ENCODE measurements at regions not wholly inside any gene's neighbourhood (a gene's known extent, or its start where the extent isn't known, plus 50 kb on each side); places are given as distances from the start of the nearest gene placed in this dataset.

GRCh38 chr7:138286846-138287245 lies 173.2 kb upstream of the TRIM24 start:
- Histone ChIP-seq H3K4ac (ENCODE audit: low read length) (no peak overlapping the region), H3K23ac (ENCODE audit: low read depth, low read length, poor library complexity) (no peak overlapping the region), H2BK12ac (ENCODE audit: low read length) (no peak overlapping the region), H4K91ac (ENCODE audit: low read depth, low read length, poor library complexity) (no peak overlapping the region), H4K8ac (ENCODE audit: low read depth, low read length) (no peak overlapping the region), H2BK15ac (ENCODE audit: low read length) (no peak overlapping the region), H2BK120ac (ENCODE audit: low read depth, low read length) (no peak overlapping the region), H2AFZ (ENCODE audit: low read length) (no peak overlapping the region), H3K4me1 (ENCODE audit: control insufficient read depth in 2 of 2, insufficient read depth in 1 of 2, low read depth in 1 of 2, low read length in 2 of 2) (no peaks in the 10 kb centered on the region), H3K27ac (replicated peaks; ENCODE audit: low read length) (no peak overlapping the region), H2AK5ac (ENCODE audit: low read depth, low read length) (no peak overlapping the region), H3K9ac (ENCODE audit: low read depth, low read length, poor library complexity) (no peak overlapping the region), H3K27me3 (ENCODE audit: control insufficient read depth in 3 of 3, insufficient read depth in 3 of 3, low read depth in 1 of 3, low read length in 3 of 3) (no peaks in the 10 kb centered on the region), H3K4me2 (ENCODE audit: insufficient read depth, low read length, poor library complexity, severe bottlenecking) (no peak overlapping the region), H3K4me3 (ENCODE audit: low read length in 2 of 2) (no peak overlapping the region), H3K18ac (ENCODE audit: low read length) (no peak overlapping the region), H3K14ac (ENCODE audit: low read length) (no peak overlapping the region), H3K9me3 (replicated peaks in 1 of 2; ENCODE audit: control insufficient read depth in 2 of 2, insufficient read depth in 1 of 2, low read depth in 1 of 2, low read length in 2 of 2) (peaks cover 6 to 21% of the 10 kb centered on the region in 2 donors), H2BK5ac (ENCODE audit: low read length) (no peak overlapping the region), H3K79me1 (ENCODE audit: low read depth, low read length) (no peaks in the 10 kb centered on the region), H3K36me3 (replicated peaks in 1 of 2; ENCODE audit: control insufficient read depth in 2 of 2, insufficient read depth in 2 of 2, low read length in 2 of 2) (no peaks in the 10 kb centered on the region)
- no CpG with 5 or more reads among the region's 3 CpGs for WGBS, 2 donors (ENCODE audit: extremely low coverage in 2 of 2, insufficient read length in 2 of 2, insufficient replicate concordance in 1 of 2)
- DNase-seq (ENCODE audit: low spot score), result no peak

- Histone ChIP-seq H3K4me3 (ENCODE audit: low read length in 2 of 2) (no peak overlapping the region), H3K14ac (ENCODE audit: low read length) (no peak overlapping the region), H2AFZ (ENCODE audit: low read length) (no peak overlapping the region), H3K4me1 (ENCODE audit: control insufficient read depth in 2 of 2, insufficient read depth in 1 of 2, low read depth in 1 of 2, low read length in 2 of 2) (no peaks in the 10 kb centered on the region), H2BK120ac (ENCODE audit: low read depth, low read length) (no peak overlapping the region), H3K18ac (ENCODE audit: low read length) (no peak overlapping the region), H3K9me3 (replicated peaks in 1 of 2; ENCODE audit: control insufficient read depth in 2 of 2, insufficient read depth in 1 of 2, low read depth in 1 of 2, low read length in 2 of 2) (peaks cover 6 to 21% of the 10 kb centered on the region in 2 donors), H3K79me1 (ENCODE audit: low read depth, low read length) (no peaks in the 10 kb centered on the region), H2BK5ac (ENCODE audit: low read length) (no peak overlapping the region), H3K23ac (ENCODE audit: low read depth, low read length, poor library complexity) (no peak overlapping the region), H3K27me3 (ENCODE audit: control insufficient read depth in 3 of 3, insufficient read depth in 3 of 3, low read depth in 1 of 3, low read length in 3 of 3) (no peaks in the 10 kb centered on the region), H3K27ac (replicated peaks; ENCODE audit: low read length) (no peak overlapping the region), H4K91ac (ENCODE audit: low read depth, low read length, poor library complexity) (no peak overlapping the region), H2BK15ac (ENCODE audit: low read length) (no peak overlapping the region), H3K4me2 (ENCODE audit: insufficient read depth, low read length, poor library complexity, severe bottlenecking) (no peak overlapping the region), H3K4ac (ENCODE audit: low read length) (no peak overlapping the region), H3K9ac (ENCODE audit: low read depth, low read length, poor library complexity) (no peak overlapping the region), H3K36me3 (replicated peaks in 1 of 2; ENCODE audit: control insufficient read depth in 2 of 2, insufficient read depth in 2 of 2, low read length in 2 of 2) (no peaks in the 10 kb centered on the region), H4K8ac (ENCODE audit: low read depth, low read length) (no peak overlapping the region), H2BK12ac (ENCODE audit: low read length) (no peak overlapping the region), H2AK5ac (ENCODE audit: low read depth, low read length) (no peak overlapping the region)
- no peak for DNase-seq (ENCODE audit: low spot score)
- no CpG with 5 or more reads among the region's 2 CpGs for WGBS, 2 donors (ENCODE audit: extremely low coverage in 2 of 2, insufficient read length in 2 of 2, insufficient replicate concordance in 1 of 2)
Observed at GRCh38 chr7:138287549-138287948, 172.5 kb upstream of the TRIM24 start.

- no peak for DNase-seq (ENCODE audit: low spot score)
- Histone ChIP-seq H3K4me3 (ENCODE audit: low read length in 2 of 2) (no peak overlapping the region), H3K36me3 (replicated peaks in 1 of 2; ENCODE audit: control insufficient read depth in 2 of 2, insufficient read depth in 2 of 2, low read length in 2 of 2) (no peaks in the 10 kb centered on the region)
Observed at GRCh38 chr7:138289082-138289481, 171.0 kb upstream of the TRIM24 start.

DNA sequence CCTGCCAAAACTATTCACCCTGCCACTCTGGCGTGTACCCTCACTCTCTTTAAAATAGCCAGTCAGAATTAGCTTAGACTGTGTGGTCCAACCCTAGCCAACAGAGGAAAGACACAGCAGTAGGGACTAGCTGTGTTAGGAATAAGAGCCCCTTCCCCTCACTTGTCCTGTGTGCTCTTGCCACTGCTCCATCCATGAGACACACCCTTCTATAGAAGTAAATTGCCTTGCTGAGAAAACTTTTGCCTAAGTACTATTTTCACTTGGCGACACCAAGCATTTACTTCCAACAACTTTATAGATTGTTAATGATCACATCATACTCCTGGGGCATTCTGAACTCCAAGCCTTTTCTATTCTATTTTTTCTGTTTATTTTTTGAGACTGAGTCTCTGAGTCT lies 170.2 kb upstream of the TRIM24 start:
- Histone ChIP-seq H3K9ac (ENCODE audit: low read depth, low read length, poor library complexity) (no peak overlapping the region), H2AK5ac (ENCODE audit: low read depth, low read length) (no peak overlapping the region), H3K4me2 (ENCODE audit: insufficient read depth, low read length, poor library complexity, severe bottlenecking) (no peak overlapping the region), H3K27me3 (ENCODE audit: control insufficient read depth in 3 of 3, insufficient read depth in 3 of 3, low read depth in 1 of 3, low read length in 3 of 3) (no peaks in the 10 kb centered on the region), H3K4me3 (ENCODE audit: low read length in 2 of 2) (no peak overlapping the region), H3K4me1 (ENCODE audit: control insufficient read depth in 2 of 2, insufficient read depth in 1 of 2, low read depth in 1 of 2, low read length in 2 of 2) (no peaks in the 10 kb centered on the region), H2BK12ac (ENCODE audit: low read length) (no peak overlapping the region), H4K8ac (ENCODE audit: low read depth, low read length) (no peak overlapping the region), H2AFZ (ENCODE audit: low read length) (no peak overlapping the region), H3K4ac (ENCODE audit: low read length) (no peak overlapping the region), H3K27ac (replicated peaks; ENCODE audit: low read length) (no peak overlapping the region), H2BK15ac (ENCODE audit: low read length) (no peak overlapping the region), H2BK120ac (ENCODE audit: low read depth, low read length) (no peak overlapping the region), H3K23ac (ENCODE audit: low read depth, low read length, poor library complexity) (no peak overlapping the region), H3K79me1 (ENCODE audit: low read depth, low read length) (no peaks in the 10 kb centered on the region), H3K36me3 (replicated peaks in 1 of 2; ENCODE audit: control insufficient read depth in 2 of 2, insufficient read depth in 2 of 2, low read length in 2 of 2) (no peaks in the 10 kb centered on the region), H4K91ac (ENCODE audit: low read depth, low read length, poor library complexity) (no peak overlapping the region), H3K14ac (ENCODE audit: low read length) (no peak overlapping the region), H2BK5ac (ENCODE audit: low read length) (no peak overlapping the region), H3K18ac (ENCODE audit: low read length) (no peak overlapping the region), H3K9me3 (replicated peaks in 1 of 2; ENCODE audit: control insufficient read depth in 2 of 2, insufficient read depth in 1 of 2, low read depth in 1 of 2, low read length in 2 of 2) (peaks cover 6 to 21% of the 10 kb centered on the region in 2 donors)
- no peak for DNase-seq (ENCODE audit: low spot score)
- no CpG with 5 or more reads among the region's 2 CpGs for WGBS, 2 donors (ENCODE audit: extremely low coverage in 2 of 2, insufficient read length in 2 of 2, insufficient replicate concordance in 1 of 2)

More at GRCh38 chr7:138289082-138289481, 171.0 kb upstream of the TRIM24 start:
- Histone ChIP-seq H3K9ac (ENCODE audit: low read depth, low read length, poor library complexity) (no peak overlapping the region), H3K9me3 (replicated peaks in 1 of 2; ENCODE audit: control insufficient read depth in 2 of 2, insufficient read depth in 1 of 2, low read depth in 1 of 2, low read length in 2 of 2) (peaks cover 6 to 21% of the 10 kb centered on the region in 2 donors), H4K8ac (ENCODE audit: low read depth, low read length) (no peak overlapping the region), H3K27ac (replicated peaks; ENCODE audit: low read length) (no peak overlapping the region), H4K91ac (ENCODE audit: low read depth, low read length, poor library complexity) (no peak overlapping the region), H3K14ac (ENCODE audit: low read length) (no peak overlapping the region), H3K18ac (ENCODE audit: low read length) (no peak overlapping the region), H2AK5ac (ENCODE audit: low read depth, low read length) (no peak overlapping the region), H2BK15ac (ENCODE audit: low read length) (no peak overlapping the region), H2BK12ac (ENCODE audit: low read length) (no peak overlapping the region), H3K79me1 (ENCODE audit: low read depth, low read length) (no peaks in the 10 kb centered on the region), H3K23ac (ENCODE audit: low read depth, low read length, poor library complexity) (no peak overlapping the region), H2BK5ac (ENCODE audit: low read length) (no peak overlapping the region), H3K4me1 (ENCODE audit: control insufficient read depth in 2 of 2, insufficient read depth in 1 of 2, low read depth in 1 of 2, low read length in 2 of 2) (no peaks in the 10 kb centered on the region), H3K4me2 (ENCODE audit: insufficient read depth, low read length, poor library complexity, severe bottlenecking) (no peak overlapping the region), H3K4ac (ENCODE audit: low read length) (no peak overlapping the region), H2AFZ (ENCODE audit: low read length) (no peak overlapping the region), H2BK120ac (ENCODE audit: low read depth, low read length) (no peak overlapping the region), H3K27me3 (ENCODE audit: control insufficient read depth in 3 of 3, insufficient read depth in 3 of 3, low read depth in 1 of 3, low read length in 3 of 3) (no peaks in the 10 kb centered on the region)

Measured in neuronal stem cell (in vitro differentiated cells).